Osteoblast (primary cell): ENCODE measurements at regions not wholly inside any gene's neighbourhood (a gene's known extent, or its start where the extent isn't known, plus 50 kb on each side); places are given as distances from the start of the nearest gene placed in this dataset.

Source experiments
- DNase-seq: peaks from one replicate; pipeline ENCODE4 v3.0.0; 2011; ENCODE audit warnings: low spot score, mixed read lengths; ENCODE audit not compliant: insufficient read length; ENCODE audit errors: missing footprints
- H2AFZ ChIP-seq: 2 replicates; pipeline ENCODE4 v1.6.0; 2011; ENCODE audit warnings: mild to moderate bottlenecking, low read length
- H3K27ac ChIP-seq: 2 replicates; pipeline ENCODE4 v1.5.1; 2011; ENCODE audit warnings: mild to moderate bottlenecking, low read depth, low read length, moderate library complexity
- H3K27me3 ChIP-seq: 2 replicates; pipeline ENCODE4 v1.6.0; 2012; ENCODE audit warnings: mild to moderate bottlenecking, control low read depth, inconsistent platforms, low read length, moderate library complexity; ENCODE audit not compliant: insufficient read depth
- H3K36me3 ChIP-seq: 2 replicates; pipeline ENCODE4 v1.5.1; 2011; ENCODE audit warnings: mild to moderate bottlenecking, low read length, control low read depth, moderate library complexity; ENCODE audit not compliant: insufficient read depth
- H3K4me1 ChIP-seq: 2 replicates; pipeline ENCODE4 v1.5.1; 2011; ENCODE audit warnings: mild to moderate bottlenecking, low read length, control low read depth, moderate library complexity; ENCODE audit not compliant: insufficient read depth
- H3K4me2 ChIP-seq: 2 replicates; pipeline ENCODE4 v1.6.0; 2011; ENCODE audit warnings: mild to moderate bottlenecking, low read length; ENCODE audit not compliant: insufficient read depth
- H3K4me3 ChIP-seq: fragments of 200-600 bp; sonication (generic); 3 replicates; pipeline ENCODE4 v1.5.1; 2012; ENCODE audit warnings: mild to moderate bottlenecking, low read length, inconsistent platforms; ENCODE audit not compliant: insufficient read depth
- H3K79me2 ChIP-seq: 2 replicates; pipeline ENCODE4 v1.6.0; 2012; ENCODE audit warnings: mild to moderate bottlenecking, low read length, control low read depth, inconsistent platforms; ENCODE audit not compliant: insufficient read depth
- H3K9me3 ChIP-seq: 2 replicates; pipeline ENCODE4 v1.5.1; 2011; ENCODE audit warnings: low read depth, low read length, control low read depth
- H4K20me1 ChIP-seq: 2 replicates; pipeline ENCODE4 v1.6.0; 2012; ENCODE audit warnings: mild to moderate bottlenecking, low read length, control low read depth; ENCODE audit not compliant: insufficient read depth
- CTCF ChIP-seq: IDR thresholded peaks from 2 replicates; pipeline ENCODE4 v1.5.1; 2011; ENCODE audit warnings: mild to moderate bottlenecking, low read depth, low read length, moderate library complexity; ENCODE audit errors: extremely low read depth

GRCh38 chr2:152227969-152228592, 52.5 kb upstream of the STAM2 start:
- Histone ChIP-seq H3K27me3 (no peaks in the 10 kb centered on the region), H3K4me1 (peaks cover 18% of the 10 kb centered on the region), H3K79me2 (no peaks in the 10 kb centered on the region), H3K36me3 (no peaks in the 10 kb centered on the region), H3K9me3 (no peaks in the 10 kb centered on the region), H4K20me1 (no peaks in the 10 kb centered on the region), H3K4me3 (no peak overlapping the region), H2AFZ (peak overlapping the region; percentile 72), H3K4me2 (no peak overlapping the region), H3K27ac (peak overlapping the region; percentile 17)
- TF ChIP-seq CTCF: no peak
- DNase-seq: no peak

- no peak overlapping the region for H2AFZ ChIP-seq
- H3K4me2 ChIP-seq: no peak overlapping the region
- no peaks in the 10 kb centered on the region for H3K9me3 ChIP-seq
- H3K4me1 ChIP-seq: peaks cover 10% of the 10 kb centered on the region
- DNase-seq: no peak
- no peak overlapping the region for H3K4me3 ChIP-seq
- H4K20me1 ChIP-seq: no peaks in the 10 kb centered on the region
- no peaks in the 10 kb centered on the region for H3K27me3 ChIP-seq
- H3K79me2 ChIP-seq: no peaks in the 10 kb centered on the region
- no peak for TF ChIP-seq CTCF
- H3K27ac ChIP-seq: no peak overlapping the region
- H3K36me3 ChIP-seq: no peaks in the 10 kb centered on the region
These were observed 55.9 kb upstream of the STAM2 start for GRCh38 chr2:152231446-152231845.

GRCh38 chr2:152234277-152234676, 58.7 kb upstream of the STAM2 start:
- TF ChIP-seq CTCF: no peak
- no peak overlapping the region for H3K4me2 ChIP-seq
- H3K9me3 ChIP-seq: no peaks in the 10 kb centered on the region

GRCh38 chr2:152236191-152236925, 60.8 kb upstream of the STAM2 start:
- Histone ChIP-seq H4K20me1 (no peaks in the 10 kb centered on the region), H3K4me1 (no peaks in the 10 kb centered on the region), H3K79me2 (no peaks in the 10 kb centered on the region), H3K27ac (no peak overlapping the region), H3K36me3 (no peaks in the 10 kb centered on the region), H3K27me3 (no peaks in the 10 kb centered on the region), H3K4me3 (no peak overlapping the region), H2AFZ (no peak overlapping the region), H3K9me3 (no peaks in the 10 kb centered on the region), H3K4me2 (no peak overlapping the region)
- no peak for TF ChIP-seq CTCF
- no peak for DNase-seq

More at GRCh38 chr2:152234277-152234676, 58.7 kb upstream of the STAM2 start:
- Histone ChIP-seq H3K79me2 (no peaks in the 10 kb centered on the region), H3K27ac (no peak overlapping the region), H3K4me3 (no peak overlapping the region), H3K36me3 (no peaks in the 10 kb centered on the region), H4K20me1 (no peaks in the 10 kb centered on the region), H2AFZ (no peak overlapping the region), H3K27me3 (no peaks in the 10 kb centered on the region), H3K4me1 (no peaks in the 10 kb centered on the region)
- DNase-seq: no peak
